Activated CD4-positive, alpha-beta T cell treated with anti-CD3 and anti-CD28 coated beads for 48 hours (primary cell): ENCODE measurements at regions not wholly inside any gene's neighbourhood (a gene's known extent, or its start where the extent isn't known, plus 50 kb on each side); places are given as distances from the start of the nearest gene placed in this dataset.
"Not testable (repeated sequence)": the region's sequence is repeated elsewhere in the genome, so short reads cannot be mapped to it uniquely, and the experiment has no call there.

Experiments used
- DNase-seq: peaks from one replicate; pipeline ENCODE4 v3.0.0-alpha.2; 2020

DNA sequence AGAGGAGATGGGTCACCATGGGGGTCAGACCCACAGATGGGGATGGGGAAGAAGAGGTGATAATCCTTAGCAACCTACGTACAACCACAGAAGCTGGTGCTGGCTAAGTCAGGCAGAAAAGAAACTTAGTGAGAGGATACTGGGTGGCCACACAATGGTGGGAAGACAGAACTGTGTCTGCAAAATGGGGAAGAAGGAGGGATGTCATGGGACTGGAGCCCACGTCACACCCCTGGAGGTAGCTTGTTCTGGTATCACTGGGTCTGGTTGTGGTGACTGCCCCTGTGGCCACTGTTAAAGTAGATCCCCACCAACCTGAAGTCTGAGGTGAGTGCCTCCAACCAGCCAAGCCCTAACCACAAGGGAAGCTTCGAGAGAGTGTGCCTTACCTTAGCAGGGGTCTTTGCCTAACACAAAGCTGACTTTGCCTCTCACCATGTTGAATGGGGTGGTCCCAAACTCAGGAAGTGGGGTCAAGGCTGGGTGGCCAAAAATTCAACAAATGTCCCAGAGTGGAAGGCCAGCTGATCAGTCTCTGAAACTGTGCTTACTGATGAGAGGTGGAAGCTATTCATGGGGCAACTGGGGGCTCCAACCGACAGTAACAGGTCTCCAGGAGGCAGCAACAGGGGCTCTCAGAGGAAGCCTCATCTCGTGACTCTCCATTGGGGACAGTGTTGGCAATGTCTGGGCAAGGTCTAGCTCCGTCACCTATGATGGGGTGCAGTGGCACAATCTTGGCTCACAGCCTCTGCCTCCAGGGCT lies 64.8 kb upstream of the SLC1A4 start:
- no peak for DNase-seq

DNA sequence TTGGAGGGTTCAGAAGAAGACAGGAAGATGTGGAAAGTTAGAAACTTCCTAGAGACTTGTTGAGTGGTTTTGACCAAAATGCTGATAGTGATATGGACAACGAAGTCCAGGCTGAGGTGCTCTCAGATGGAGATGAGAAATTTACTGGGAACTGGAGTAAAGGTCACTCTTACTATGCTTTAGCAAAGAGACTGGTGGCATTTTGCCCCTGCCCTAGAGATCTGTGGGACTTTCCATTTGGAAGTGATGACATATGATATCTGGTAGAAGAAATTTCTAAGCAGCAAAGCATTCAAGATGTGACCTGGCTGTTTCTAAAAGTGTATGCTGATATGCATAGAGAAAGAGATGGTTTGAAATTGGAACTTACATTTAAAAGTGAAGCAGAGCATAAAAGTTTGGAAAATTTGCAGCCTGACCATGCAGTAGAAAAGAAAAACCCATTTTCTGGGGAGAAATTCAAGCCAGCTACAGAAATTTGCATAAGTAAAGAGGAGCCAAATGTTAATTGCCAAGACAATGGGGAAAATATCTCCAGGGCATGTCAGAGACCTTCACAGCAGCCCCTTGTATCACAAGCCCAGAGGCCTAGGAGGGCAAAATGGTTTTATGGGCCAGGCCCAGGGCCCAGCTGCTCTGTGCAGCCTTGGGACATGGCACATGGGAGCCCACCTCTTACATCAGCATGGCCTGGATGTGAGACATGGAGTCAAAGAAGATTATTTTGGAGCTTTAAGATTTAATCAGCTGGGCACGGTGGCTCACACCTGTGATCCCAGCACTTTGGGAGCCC lies 63.1 kb upstream of the SLC1A4 start:
- not testable (repeated sequence) for DNase-seq

DNA sequence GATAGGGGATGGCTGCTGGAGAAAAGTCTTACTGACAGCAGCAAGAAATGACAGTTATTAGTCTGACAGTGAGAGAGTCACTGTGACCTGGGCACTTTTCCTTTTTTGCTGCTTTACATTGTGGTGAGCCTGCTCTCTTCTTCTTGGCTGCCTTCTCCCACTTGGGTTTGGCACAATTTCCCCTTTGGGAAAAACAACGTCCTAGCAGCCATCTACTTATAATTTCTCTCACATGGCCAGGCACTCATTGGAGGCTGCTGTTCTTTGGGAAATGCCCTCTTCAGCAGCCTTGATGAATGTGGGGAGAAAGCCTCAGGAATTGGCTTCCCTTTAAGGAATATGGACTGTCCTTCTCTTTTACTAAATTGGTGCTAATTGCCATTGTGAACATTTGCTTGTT lies 60.4 kb upstream of the SLC1A4 start:
- no peak for DNase-seq

DNA sequence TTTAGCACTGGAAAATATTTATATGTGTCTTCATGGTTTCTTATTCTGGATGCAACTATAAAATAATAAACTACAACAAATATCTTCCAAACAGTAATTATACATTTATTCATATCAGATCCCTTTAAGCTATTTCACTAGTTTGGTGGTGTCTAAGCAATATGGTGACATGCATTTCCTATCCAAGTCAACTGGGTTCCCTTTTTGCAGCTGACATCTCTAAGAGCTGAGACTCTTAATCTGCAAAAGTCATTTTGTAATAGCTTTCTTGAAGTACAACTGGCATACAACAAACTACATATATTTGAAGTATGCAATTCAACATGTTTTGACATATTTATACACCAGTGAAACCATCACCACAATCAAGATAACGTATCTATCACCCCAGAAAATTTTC lies 59.9 kb upstream of the SLC1A4 start:
- DNase-seq, result no peak

DNA sequence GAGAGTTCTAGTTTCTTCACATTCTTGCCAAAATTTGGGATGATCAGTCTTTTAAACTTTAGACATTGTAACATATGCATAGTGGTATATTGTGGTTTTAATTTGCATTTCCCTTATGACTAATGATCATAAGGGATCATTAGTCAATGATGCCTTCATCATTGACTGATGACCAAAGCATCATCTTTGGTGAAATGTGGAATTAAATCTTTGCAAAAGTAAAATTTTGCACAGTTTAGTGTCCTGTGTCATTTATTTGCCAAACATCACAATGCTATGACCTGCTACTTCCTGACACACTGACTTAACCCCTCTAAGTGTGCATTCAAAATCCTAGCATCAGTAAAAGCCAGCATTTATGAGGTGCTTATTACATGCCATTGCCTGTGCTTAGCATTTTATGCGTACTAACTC lies 58.9 kb upstream of the SLC1A4 start:
- no peak for DNase-seq

DNA sequence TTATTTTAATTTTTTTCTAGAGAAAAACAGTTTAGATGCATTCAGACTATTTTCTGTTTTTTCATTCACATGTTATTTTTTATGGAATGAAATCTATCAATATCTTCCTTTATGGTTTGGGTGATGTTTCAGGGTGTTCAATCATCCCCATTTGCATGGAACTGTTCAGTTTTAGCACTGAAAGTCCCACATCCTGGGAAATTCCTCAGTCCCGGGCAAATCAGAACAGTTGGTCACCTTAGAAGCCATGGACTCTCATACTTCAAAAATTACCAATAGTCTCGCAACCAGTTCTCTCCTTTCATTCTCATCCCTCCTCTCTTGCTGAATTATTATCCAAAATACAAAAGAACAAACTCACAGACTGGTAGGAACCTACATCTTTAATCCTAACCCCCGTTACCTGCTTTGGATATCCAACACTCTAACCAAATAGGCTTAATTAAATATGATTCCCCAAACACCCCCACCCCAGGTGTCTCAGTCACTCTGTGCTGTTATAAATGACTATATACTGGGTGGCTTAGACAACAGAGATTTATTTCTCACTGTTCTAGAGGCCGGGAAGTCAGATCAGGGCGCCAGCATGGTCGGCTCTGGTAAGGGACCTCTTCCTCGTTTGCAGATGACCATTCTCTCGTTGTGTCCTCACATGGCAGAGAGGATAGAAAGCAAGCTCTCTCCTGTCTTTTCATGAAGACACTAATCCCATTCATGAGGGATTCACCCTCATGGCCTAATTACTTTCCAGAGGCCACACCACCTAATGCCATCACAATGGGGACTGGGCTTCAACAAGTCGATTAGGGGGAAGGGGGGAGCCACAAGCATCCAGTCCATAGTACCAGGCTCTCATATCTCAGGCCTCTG lies 57.7 kb upstream of the SLC1A4 start:
- no peak for DNase-seq

DNA sequence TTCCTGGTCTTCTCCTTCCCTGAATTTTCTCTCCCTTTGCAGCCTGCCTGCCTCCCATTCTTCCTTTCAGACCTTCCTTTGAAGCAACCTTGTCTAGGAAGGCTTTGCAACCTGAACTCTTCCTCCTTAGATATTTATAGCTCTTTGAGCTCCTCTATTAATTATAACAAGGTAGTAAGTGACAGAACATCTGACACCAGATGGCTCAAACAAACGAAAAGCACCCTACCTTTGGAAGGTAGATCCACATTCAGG lies 57.2 kb upstream of the SLC1A4 start:
- no peak for DNase-seq

DNA sequence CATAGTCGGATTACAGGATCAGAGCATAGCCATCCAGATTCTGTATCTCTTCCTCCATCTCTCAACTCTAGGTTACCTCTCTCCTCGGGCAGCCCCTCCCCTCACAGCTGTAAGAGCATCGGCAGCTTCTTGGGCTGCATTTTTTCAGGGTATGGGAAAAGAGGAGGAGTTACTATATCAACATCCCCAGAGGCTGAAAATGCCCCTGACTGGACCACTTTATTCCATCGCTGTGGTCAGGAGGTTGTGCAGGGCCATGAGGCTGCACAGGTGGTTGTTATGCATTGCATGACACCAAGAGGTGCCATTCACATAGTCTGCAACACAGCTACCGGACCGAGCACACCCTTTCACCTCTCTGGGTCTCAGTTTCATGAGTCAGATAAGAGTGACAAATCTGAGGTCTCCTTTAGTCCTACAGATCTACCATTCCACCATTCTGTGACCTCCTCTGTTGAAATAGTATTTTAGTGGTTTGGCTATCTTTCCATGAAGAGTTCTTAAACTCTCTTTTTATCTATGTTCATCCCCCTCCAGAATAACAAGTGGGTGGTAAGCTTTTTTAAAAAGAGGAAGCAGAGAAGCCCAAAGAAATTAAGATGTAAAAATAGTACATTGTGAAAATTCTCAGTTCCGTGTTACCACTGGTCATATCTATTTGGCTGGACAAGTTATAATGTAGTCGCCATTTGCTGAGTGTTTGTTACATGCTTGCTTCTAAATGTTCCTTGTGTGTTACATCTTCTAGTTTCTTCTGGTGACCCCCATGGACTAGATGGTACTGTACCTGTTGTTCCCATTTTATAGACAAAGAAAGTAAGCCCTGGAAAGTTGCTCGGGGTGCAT lies 56.6 kb upstream of the SLC1A4 start:
- no peak for DNase-seq

DNA sequence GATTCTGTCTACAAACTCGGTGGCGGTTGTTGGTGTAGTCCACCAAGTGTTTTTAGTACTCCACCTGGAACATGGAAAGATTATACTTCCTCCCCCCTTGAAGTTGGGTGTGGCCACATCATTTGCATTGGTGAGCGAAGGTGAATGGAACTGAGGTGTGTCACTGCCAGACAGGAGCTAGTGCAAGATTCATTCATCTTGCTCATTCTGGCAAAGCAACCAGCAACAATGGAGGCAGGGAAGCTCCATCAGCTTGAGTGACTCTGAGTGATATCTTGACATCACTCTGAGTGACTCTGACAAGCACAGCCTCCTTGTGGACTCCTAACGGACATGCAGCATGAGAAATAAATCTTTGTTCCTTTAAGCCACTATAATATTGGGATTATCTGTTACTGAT lies 54.7 kb upstream of the SLC1A4 start:
- DNase-seq, result no peak

DNA sequence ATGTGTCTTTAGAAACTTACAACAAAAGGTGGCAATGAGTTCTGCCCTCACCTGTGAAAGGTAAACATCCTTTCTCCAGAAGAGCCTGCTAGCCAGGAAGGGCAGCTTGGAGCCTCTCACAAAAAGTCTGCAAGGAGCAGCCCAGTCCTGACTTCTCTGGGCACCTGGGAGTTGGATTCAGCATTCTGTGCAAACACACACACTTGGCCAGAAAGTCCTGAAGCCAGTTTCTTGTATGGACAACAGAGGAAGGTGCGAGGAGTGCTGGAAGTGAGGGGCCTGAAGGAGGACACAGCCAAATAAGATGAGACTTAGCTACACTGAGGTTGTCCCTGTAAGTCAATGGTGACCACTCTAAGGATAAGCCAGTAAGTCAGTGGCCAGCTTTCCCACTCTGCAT lies 52.4 kb upstream of the SLC1A4 start:
- DNase-seq, result no peak

DNA sequence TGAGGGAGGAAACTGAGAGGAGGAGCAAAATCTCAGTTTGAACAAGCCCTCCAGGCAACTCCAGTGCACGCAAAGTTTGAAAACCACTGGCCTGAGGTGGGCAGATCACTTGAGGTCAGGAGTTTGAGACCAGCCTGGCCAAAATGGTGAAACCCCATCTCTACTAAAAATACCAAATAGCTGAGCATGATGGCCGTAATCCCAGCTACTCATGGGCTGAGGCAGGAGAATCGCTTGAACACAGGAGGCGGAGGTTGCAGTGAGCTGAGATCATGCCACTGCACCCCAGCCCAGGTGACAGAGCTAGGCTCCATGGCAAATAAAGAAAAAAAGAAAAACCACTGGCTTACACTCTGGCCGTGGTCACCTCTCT lies 51.9 kb upstream of the SLC1A4 start:
- not testable (repeated sequence) for DNase-seq

DNA sequence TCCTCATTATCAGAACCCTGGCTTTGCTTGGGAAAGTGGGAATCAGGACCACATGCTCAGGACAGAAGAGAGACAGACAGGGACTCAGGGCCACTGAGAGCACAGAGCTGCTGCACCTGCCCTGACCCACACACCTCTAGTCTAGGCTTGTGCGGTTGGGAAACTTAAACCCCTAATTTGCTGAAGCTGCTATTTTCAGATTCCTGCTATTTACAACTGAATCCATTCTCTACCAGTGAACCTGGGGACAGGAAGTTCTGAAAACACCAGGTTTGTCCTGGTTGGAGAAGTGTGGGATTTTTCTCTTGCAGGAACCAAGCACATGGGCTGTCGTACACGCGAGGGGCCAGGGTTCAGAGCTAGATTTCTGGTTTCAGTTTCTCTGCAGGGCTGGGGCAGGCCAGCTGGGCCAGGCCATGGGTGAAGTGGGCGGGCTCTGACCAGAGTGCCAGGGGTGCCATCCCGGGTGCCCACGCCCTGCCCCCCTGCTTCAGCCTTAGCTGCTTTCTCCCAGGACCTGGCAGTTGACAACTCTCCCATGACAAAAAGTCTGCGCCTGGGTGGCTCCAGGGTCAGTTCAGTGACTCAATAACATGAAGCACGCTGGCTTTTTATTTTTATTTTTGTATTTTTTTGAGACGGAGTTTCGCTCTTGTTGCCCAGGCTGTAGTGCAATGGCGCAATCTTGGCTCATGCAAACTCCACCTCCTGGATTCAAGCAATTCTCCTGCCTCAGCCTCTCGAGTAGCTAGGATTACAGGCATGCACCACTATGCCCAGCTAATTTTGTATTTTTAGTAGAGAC lies 51.3 kb upstream of the SLC1A4 start:
- DNase-seq, result no peak

DNA sequence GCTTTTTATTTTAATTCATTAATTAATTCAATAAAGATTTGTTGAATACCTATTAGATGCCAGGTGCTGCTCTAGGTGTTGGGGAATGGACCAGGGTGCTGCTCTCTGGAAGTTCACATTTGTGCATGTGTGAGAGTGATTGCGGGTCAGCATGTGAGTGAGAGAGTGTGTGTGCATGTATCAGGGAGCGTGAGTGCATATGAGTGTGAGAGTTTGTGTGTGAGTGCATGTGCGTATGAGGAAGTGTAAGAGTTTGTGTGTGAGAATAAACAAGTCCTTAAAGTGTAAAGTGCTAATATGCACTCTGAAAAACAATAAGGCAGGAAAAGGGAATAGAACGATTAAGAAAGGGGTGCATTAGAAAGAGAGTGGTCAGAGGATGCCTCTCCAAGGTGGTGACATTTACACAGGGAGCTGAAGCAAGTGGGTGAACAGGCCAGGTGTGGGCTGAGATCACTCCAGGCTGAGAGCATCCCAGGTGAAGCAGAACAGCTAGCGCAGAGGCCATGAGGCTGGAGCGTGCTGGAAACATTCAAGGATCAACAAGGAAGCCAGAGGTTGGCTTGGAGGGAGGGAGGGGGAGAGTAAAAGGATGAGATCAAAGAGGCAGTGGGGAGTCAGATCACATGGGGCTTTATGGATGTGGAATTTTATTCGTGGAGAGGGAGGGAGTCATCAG lies 50.5 kb upstream of the SLC1A4 start:
- DNase-seq, result no peak

DNA sequence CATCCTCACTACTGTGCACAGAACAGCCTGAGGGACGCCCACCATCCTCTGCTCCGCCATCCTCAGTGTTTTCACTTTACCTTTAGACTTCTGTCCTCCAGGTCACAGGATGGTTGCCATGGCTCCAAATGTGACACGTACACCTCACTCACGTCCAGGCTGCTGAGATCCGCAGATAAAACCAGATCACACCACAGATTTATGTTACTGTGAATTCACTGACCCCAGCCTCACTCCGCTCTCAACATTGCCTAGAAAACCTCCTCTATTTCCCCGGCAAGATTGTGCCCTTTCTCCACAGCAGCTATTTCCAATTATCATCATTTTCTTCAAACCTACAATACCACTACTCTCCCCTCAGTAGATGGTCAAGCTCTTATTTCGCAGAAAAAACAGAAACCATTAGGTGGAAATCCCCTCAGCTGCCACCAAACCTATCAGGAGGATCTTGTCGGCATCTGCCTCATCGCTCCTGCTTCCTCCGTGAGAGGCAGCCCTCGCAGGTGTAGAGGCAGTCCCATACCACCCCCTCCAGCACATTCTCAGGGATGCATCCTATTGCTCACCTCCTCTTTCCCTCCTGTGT lies 49.8 kb upstream of the SLC1A4 start:
- DNase-seq, result no peak
